CD4-positive, alpha-beta T cell (primary cell): ENCODE measurements at regions not wholly inside any gene's neighbourhood (a gene's known extent, or its start where the extent isn't known, plus 50 kb on each side); places are given as distances from the start of the nearest gene placed in this dataset.

Source experiments
- ATAC-seq: fragments of 200-7000 bp; cut with Tn5 transposase; one replicate; pipeline ENCODE4 v1.10.0; 2022; ENCODE audit warnings: mild to moderate bottlenecking; ENCODE audit not compliant: poor library complexity
- CTCF ChIA-PET: fragments of 350-600 bp; sonication (Branson Sonifier 250); formaldehyde crosslinking; loops from one replicate; lab custom pipeline; 2021; ENCODE audit warnings: antibody characterized with exemption, inconsistent platforms; lab: Charles Lee
- POLR2A ChIA-PET: fragments of 350-600 bp; sonication (Branson Sonifier 250); formaldehyde crosslinking; loops from one replicate; lab custom pipeline; 2021; ENCODE audit warnings: antibody characterized with exemption, inconsistent platforms; lab: Charles Lee
- DNase-seq, 14 experiments: peaks; one replicate each; pipeline ENCODE4 v3.0.0-alpha.2; 2013 to 2020; ENCODE audit warnings: mixed read lengths in 2 of 14
- H3K27ac ChIP-seq, 2 donors: one replicate each; pipeline versions ENCODE4 v1.5.1 to v1.7.0; 2013; ENCODE audit warnings: low read length in 2 of 2, low read depth in 1 of 2, mild to moderate bottlenecking in 1 of 2
- H3K27me3 ChIP-seq, 2 experiments: 1 replicate in 1 of 2; 2 replicates in 1 of 2; pipeline versions ENCODE4 v1.6.1 to v1.7.0; 2013; ENCODE audit warnings: low read length in 2 of 2, control low read depth in 1 of 2, mild to moderate bottlenecking in 1 of 2, moderate library complexity in 1 of 2; ENCODE audit not compliant: insufficient read depth in 2 of 2, control insufficient read depth in 1 of 2
- H3K36me3 ChIP-seq: one replicate; pipeline ENCODE4 v1.6.1; 2013; ENCODE audit warnings: low read length, control low read depth; ENCODE audit not compliant: insufficient read depth
- H3K4me1 ChIP-seq: one replicate; pipeline ENCODE4 v1.6.1; 2013; ENCODE audit warnings: low read length, control low read depth; ENCODE audit not compliant: insufficient read depth
- H3K4me3 ChIP-seq: one replicate; pipeline ENCODE4 v1.5.1; 2013; ENCODE audit warnings: mild to moderate bottlenecking, low read length, moderate library complexity
- H3K9me3 ChIP-seq, 2 experiments: 1 replicate in 1 of 2; 2 replicates in 1 of 2; pipeline versions ENCODE4 v1.6.1 to v1.7.0; 2013; ENCODE audit warnings: low read length in 2 of 2, mild to moderate bottlenecking in 2 of 2, control low read depth in 1 of 2, moderate library complexity in 1 of 2; ENCODE audit not compliant: control insufficient read depth in 1 of 2, insufficient read depth in 1 of 2
- H3K27ac Mint-ChIP-seq: one replicate; pipeline ENCODE4 v1.8.0; 2020; ENCODE audit warnings: mixed read lengths
- H3K27me3 Mint-ChIP-seq: one replicate; pipeline ENCODE4 v1.8.0; 2021; ENCODE audit warnings: mixed read lengths
- H3K36me3 Mint-ChIP-seq: one replicate; pipeline ENCODE4 v1.8.0; 2021; ENCODE audit warnings: low read depth, mixed read lengths
- H3K4me1 Mint-ChIP-seq: one replicate; pipeline ENCODE4 v1.8.0; 2021; ENCODE audit warnings: low read depth, mixed read lengths
- H3K4me3 Mint-ChIP-seq: one replicate; pipeline ENCODE4 v1.8.0; 2020; ENCODE audit warnings: mild to moderate bottlenecking, mixed read lengths
- H3K9me3 Mint-ChIP-seq: one replicate; pipeline ENCODE4 v1.8.0; 2020; ENCODE audit warnings: mixed read lengths
- intact Hi-C, 2 experiments: fragments of 100-400 bp; cut with DNase I in 1 of 2; cut with micrococcal nuclease in 1 of 2; formaldehyde crosslinking; loops; one replicate each; pipeline versions ENCODE4 v1.15.1 to v1.9.0; 2023 to 2025; cut with DNase I, micrococcal nuclease
- TF ChIP-seq, protein P1 (sequence below): fragments of 200-600 bp; IDR thresholded peaks from one replicate; pipeline ENCODE4 v1.8.0; 2022; ENCODE audit warnings: antibody characterized with exemption, mild to moderate bottlenecking

GRCh38 chr18:78445880-78446279, 533.7 kb upstream of the SALL3 start:
- no peaks in the 10 kb centered on the region for H3K4me1 ChIP-seq
- H3K9me3 Mint-ChIP-seq, result peaks cover 2% of the 10 kb centered on the region
- TF ChIP-seq, protein P1, sequence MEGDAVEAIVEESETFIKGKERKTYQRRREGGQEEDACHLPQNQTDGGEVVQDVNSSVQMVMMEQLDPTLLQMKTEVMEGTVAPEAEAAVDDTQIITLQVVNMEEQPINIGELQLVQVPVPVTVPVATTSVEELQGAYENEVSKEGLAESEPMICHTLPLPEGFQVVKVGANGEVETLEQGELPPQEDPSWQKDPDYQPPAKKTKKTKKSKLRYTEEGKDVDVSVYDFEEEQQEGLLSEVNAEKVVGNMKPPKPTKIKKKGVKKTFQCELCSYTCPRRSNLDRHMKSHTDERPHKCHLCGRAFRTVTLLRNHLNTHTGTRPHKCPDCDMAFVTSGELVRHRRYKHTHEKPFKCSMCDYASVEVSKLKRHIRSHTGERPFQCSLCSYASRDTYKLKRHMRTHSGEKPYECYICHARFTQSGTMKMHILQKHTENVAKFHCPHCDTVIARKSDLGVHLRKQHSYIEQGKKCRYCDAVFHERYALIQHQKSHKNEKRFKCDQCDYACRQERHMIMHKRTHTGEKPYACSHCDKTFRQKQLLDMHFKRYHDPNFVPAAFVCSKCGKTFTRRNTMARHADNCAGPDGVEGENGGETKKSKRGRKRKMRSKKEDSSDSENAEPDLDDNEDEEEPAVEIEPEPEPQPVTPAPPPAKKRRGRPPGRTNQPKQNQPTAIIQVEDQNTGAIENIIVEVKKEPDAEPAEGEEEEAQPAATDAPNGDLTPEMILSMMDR, result no peak
- no peak overlapping the region for H3K4me3 Mint-ChIP-seq
- H3K4me1 Mint-ChIP-seq, result no peaks in the 10 kb centered on the region
- CTCF ChIA-PET, result no interaction called here
- no peak overlapping the region for H3K4me3 ChIP-seq
- H3K27ac ChIP-seq, result no peak overlapping the region
- POLR2A ChIA-PET, result no interaction called here
- intact Hi-C loops, result no loop called here
- H3K9me3 ChIP-seq, result peaks cover 0 to 11% of the 10 kb centered on the region in 2 experiments
- H3K27me3 ChIP-seq, result no peaks in the 10 kb centered on the region
- H3K27me3 Mint-ChIP-seq, result no peaks in the 10 kb centered on the region
- no peaks in the 10 kb centered on the region for H3K36me3 ChIP-seq
- DNase-seq, result no peak
- H3K36me3 Mint-ChIP-seq, result no peaks in the 10 kb centered on the region
- ATAC-seq, result no peak
- H3K27ac Mint-ChIP-seq, result no peak overlapping the region

DNA sequence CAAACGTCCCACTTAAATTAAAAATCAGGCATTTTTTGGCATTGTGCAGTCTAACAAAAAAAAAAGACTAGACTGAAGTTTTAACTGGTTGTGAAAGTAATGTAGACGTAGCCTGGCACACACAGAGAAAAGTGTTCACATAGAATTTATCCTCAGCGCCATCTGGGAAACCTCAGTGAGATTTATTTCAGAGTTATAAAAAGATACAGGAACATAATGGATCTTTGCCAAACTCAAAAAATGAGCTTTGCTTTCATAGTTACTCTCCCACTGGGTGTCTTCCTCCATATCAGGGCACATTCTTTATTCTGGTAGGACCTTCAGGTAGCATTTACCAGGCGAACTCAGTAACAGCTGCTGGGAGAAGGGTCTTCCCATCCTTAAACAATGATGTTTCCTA, 532.4 kb upstream of the SALL3 start:
- Histone ChIP-seq H3K9me3 (peaks cover 0 to 11% of the 10 kb centered on the region in 2 experiments), H3K4me1 (no peaks in the 10 kb centered on the region), H3K36me3 (no peaks in the 10 kb centered on the region), H3K27ac (no peak overlapping the region), H3K27me3 (no peaks in the 10 kb centered on the region), H3K4me3 (no peak overlapping the region)
- Mint-ChIP-seq H3K27ac (no peak overlapping the region), H3K4me3 (no peak overlapping the region), H3K9me3 (peaks cover 2% of the 10 kb centered on the region), H3K27me3 (no peaks in the 10 kb centered on the region), H3K36me3 (no peaks in the 10 kb centered on the region), H3K4me1 (no peaks in the 10 kb centered on the region)
- CTCF ChIA-PET, result no interaction called here
- intact Hi-C loops, result no loop called here
- POLR2A ChIA-PET, result no interaction called here
- DNase-seq, result no peak
- TF ChIP-seq, protein P1, result no peak
- ATAC-seq, result no peak

- no peaks in the 10 kb centered on the region for H3K4me1 Mint-ChIP-seq
- intact Hi-C loops, result no loop called here
- Histone ChIP-seq H3K27ac (no peak overlapping the region), H3K4me1 (no peaks in the 10 kb centered on the region), H3K36me3 (no peaks in the 10 kb centered on the region), H3K4me3 (no peak overlapping the region), H3K27me3 (no peaks in the 10 kb centered on the region), H3K9me3 (peaks cover 0 to 11% of the 10 kb centered on the region in 2 experiments)
- no peaks in the 10 kb centered on the region for H3K36me3 Mint-ChIP-seq
- H3K9me3 Mint-ChIP-seq, result peaks cover 2% of the 10 kb centered on the region
- TF ChIP-seq, protein P1, result no peak
- POLR2A ChIA-PET, result no interaction called here
- no peak overlapping the region for H3K27ac Mint-ChIP-seq
- ATAC-seq (no peak), DNase-seq (no peak)
- H3K4me3 Mint-ChIP-seq, result no peak overlapping the region
- CTCF ChIA-PET, result no interaction called here
- no peaks in the 10 kb centered on the region for H3K27me3 Mint-ChIP-seq
Measured at GRCh38 chr18:78448106-78448505, 531.5 kb upstream of the SALL3 start.
